Lower leg skin (tissue), 4 donors: ENCODE measurements at regions not wholly inside any gene's neighbourhood (a gene's known extent, or its start where the extent isn't known, plus 50 kb on each side); places are given as distances from the start of the nearest gene placed in this dataset.

Source experiments
- DNase-seq, 2 donors: peaks; one replicate each; pipeline ENCODE4 v3.0.0-alpha.2; 2019; ENCODE audit warnings: low spot score in 2 of 2
- H3K4me3 ChIP-seq: fragments of 200-600 bp; sonication (generic); 2 replicates; pipeline ENCODE4 v1.5.1; 2017; ENCODE audit warnings: mild to moderate bottlenecking, low read depth; ENCODE audit not compliant: poor library complexity, severe bottlenecking
- POLR2A ChIP-seq, 2 donors: fragments of 450-650 bp; IDR thresholded peaks; one replicate each; pipeline ENCODE4 v1.6.1; 2016 to 2017; ENCODE audit warnings: antibody characterized with exemption in 2 of 2, mild to moderate bottlenecking in 1 of 2, moderate library complexity in 1 of 2
- WGBS, 2 donors: methylation state at CpG; one replicate each; pipeline ENCODE4 v1.1.5; 2018; 5-methylcytosine and 5-hydroxymethylcytosine counted together
- intact Hi-C: fragments of 100-400 bp; cut with DNase I; formaldehyde crosslinking; loops from one replicate; pipeline ENCODE4 v1.15.0; 2023; ENCODE audit warnings: low total_unique reads
- TF ChIP-seq, protein P1 (sequence below), 3 donors: fragments of 450-650 bp; IDR thresholded peaks; one replicate each; pipeline ENCODE4 v1.5.1; 2016; ENCODE audit warnings: antibody characterized with exemption in 3 of 3, mild to moderate bottlenecking in 3 of 3, moderate library complexity in 2 of 3

DNA sequence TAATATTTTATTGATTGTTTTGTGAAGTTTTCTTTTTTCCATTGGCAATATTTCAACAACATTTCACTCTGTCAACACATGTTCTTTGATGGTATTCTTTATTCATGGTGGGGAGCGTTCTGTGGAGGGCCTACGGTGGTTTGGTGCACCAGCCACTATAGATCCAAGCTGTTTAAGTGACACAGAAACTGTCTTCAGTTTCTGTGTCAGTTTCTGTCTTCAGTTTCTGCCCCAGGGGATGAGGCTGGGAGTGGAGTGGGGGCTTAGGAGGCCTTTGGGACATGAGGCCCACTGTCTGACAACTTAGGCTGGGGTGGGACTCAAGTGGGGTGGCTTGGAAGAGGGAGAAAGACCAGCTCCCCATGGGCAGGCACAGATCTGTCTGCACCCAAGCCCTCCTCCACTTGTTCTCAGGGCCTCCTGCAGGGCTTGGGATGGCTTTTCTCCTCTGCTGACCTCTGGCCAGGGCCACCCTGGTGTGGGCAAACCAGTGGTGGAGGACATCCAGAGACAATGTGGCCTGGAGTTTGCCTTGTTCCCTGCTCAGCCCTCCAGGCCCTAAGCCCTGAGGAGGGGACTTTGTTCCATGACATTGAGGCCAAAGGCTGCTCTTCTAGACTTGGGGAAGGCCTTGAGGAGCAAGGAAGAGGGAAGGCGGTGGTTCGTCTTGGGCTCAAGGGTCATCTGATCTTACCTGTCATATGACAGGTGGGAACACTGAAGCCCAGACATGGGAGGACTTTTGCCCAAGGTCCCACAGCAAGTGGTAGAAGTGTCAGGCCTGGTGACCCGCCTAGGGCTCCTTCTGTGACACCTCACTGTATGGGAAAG, 60.3 kb upstream of the SMAD6 start:
- intact Hi-C loops, result no loop called here
- H3K4me3 ChIP-seq, result no peak overlapping the region
- WGBS, 2 donors, result 95 to 97% methylated on average over 5 of the region's 5 CpGs
- DNase-seq, result no peak
- TF ChIP-seq, protein P1, sequence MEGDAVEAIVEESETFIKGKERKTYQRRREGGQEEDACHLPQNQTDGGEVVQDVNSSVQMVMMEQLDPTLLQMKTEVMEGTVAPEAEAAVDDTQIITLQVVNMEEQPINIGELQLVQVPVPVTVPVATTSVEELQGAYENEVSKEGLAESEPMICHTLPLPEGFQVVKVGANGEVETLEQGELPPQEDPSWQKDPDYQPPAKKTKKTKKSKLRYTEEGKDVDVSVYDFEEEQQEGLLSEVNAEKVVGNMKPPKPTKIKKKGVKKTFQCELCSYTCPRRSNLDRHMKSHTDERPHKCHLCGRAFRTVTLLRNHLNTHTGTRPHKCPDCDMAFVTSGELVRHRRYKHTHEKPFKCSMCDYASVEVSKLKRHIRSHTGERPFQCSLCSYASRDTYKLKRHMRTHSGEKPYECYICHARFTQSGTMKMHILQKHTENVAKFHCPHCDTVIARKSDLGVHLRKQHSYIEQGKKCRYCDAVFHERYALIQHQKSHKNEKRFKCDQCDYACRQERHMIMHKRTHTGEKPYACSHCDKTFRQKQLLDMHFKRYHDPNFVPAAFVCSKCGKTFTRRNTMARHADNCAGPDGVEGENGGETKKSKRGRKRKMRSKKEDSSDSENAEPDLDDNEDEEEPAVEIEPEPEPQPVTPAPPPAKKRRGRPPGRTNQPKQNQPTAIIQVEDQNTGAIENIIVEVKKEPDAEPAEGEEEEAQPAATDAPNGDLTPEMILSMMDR (IDR thresholded peaks at IDR 0.05), result no peak
- TF ChIP-seq POLR2A (IDR thresholded peaks at IDR 0.05), result no peak

DNA sequence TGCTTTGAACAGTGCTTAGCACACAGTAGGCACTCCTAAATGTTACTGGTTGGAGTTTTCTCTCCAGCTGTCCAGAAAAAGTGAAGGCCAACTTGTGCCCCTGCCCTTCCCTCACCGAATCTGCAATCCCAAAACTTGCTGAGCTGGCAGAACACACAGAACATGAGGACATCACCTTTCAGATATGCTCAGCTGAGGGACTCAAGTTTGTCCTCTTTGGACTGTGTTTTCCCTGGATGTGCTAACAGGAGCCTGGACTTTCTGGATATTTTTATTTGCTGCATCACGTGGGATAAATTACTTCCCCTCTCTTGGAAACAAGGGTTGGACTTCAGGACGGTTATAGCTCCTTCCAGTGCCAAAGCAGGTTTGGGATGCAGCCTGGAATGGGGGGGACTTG, 59.5 kb upstream of the SMAD6 start:
- WGBS, 2 donors, result 42 to 50% methylated on average over 3 of the region's 3 CpGs
- intact Hi-C loops, result no loop called here
- no peak overlapping the region for H3K4me3 ChIP-seq
- no peak for DNase-seq
- no peak for TF ChIP-seq POLR2A (IDR thresholded peaks at IDR 0.05)

DNA sequence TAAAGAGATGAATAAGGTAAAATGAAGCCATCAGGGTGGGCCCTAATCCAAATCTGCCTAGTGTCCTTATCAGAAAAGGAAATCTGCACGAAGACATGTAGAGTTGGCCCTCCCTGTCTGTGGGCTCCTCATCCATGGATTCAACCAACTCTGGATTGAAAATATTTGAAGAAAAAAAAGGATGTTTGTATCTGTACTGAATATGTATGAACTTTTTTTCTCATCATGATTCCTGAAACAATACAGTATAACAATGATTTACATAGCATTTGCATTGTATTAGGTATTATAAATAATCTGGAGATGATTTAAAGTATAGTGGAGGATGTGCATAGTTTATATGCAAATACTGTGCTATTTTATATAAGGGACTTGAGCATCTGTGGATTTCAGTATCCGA, 59.0 kb upstream of the SMAD6 start:
- no peak for DNase-seq
- TF ChIP-seq POLR2A (IDR thresholded peaks at IDR 0.05), result no peak
- TF ChIP-seq, protein P1 (IDR thresholded peaks at IDR 0.05), result no peak
- intact Hi-C loops, result no loop called here
- no peak overlapping the region for H3K4me3 ChIP-seq
- 47 to 56% methylated on average over 2 of the region's 2 CpGs for WGBS, 2 donors

DNA sequence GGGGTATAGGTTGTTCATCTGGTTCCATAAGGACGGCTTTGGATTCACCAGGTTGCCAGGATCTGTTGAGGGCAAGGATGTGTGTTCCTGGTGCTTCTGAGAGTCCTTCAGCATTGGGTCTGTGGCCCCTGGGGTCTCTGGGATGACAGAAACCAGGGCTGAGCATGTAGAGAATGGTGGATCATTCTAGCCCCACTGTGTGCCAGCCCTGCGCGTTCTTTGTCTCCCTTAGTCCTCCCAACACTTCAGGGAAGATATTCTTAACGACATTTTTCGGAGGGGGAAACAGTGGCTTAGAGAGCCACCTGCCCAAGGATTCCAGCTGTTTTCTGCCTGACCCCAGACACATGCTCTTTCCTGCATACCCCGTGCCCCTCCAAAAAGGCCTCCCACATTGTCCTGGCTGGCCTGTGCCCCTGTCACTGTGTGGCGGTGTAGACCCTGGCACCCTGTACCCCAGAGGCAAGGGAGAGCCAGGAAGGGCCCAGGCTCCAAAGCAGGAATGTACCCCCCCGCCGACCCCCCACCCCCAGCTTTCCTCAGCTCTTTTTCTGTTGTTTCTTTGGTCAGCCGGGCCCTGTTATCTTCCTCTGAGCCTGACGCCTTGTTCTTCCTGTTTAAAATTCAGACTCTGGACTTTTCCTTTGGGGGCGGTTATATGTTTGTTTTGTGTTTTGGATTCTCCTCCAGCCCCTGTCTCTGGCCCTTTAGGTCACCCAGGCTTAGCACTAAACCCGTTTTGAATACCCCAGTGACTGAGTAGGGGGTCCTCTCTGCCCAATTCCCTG, 57.8 kb upstream of the SMAD6 start:
- H3K4me3 ChIP-seq, result no peak overlapping the region
- DNase-seq, result no peak
- intact Hi-C loops, result no loop called here
- TF ChIP-seq, protein P1 (IDR thresholded peaks at IDR 0.05), result no peak
- TF ChIP-seq POLR2A (IDR thresholded peaks at IDR 0.05), result no peak
- 74% methylated on average over 13 of the region's 13 CpGs for WGBS, 2 donors

DNA sequence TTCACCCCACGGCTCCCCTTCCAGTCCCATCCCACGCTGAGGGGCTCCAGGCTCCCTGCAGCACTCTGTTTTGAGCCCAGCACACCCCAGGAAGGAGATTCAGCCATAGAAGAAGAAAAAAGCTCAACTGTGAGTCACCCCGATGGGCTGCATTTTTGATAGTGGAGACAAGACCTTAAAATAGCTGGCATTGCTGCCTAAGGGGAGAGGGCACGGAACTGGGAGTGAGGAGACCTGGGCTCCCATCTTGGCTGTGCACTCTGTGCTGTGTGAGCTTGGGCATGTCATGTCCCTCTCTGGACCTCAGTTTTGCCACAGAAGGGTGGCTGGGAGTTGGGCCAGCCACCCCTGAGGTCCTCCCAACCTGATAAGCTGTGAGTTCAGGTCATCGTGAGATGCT, 57.2 kb upstream of the SMAD6 start:
- DNase-seq, result no peak
- 56 to 65% methylated on average over 5 of the region's 5 CpGs for WGBS, 2 donors
- TF ChIP-seq, protein P1 (IDR thresholded peaks at IDR 0.05), result no peak
- TF ChIP-seq POLR2A (IDR thresholded peaks at IDR 0.05), result no peak
- intact Hi-C loops, result no loop called here
- no peak overlapping the region for H3K4me3 ChIP-seq

DNA sequence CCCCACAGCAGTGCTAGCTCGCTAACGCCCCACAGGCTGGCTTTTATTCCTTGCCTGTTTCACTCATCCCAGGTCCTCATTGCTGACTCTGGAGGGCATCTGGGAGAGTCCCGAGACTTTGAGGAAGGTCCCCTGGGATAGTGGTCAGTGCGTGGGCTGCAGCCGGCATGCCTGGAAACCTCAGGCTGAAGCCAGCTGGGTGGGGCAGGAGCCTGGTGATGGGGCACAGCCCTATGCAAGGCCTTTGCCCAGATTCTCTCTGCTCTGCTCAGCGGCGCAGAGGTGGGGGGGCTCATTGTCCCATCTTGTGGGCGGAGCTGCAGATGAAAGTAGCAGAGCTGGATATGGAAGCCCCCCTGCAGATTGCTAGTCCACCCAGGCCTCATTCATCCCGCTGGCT, 55.7 kb upstream of the SMAD6 start:
- no peak for DNase-seq
- intact Hi-C loops, result no loop called here
- no peak for TF ChIP-seq POLR2A (IDR thresholded peaks at IDR 0.05)
- TF ChIP-seq, protein P1 (IDR thresholded peaks at IDR 0.05), result no peak
- WGBS, 2 donors, result 65 to 70% methylated on average over 9 of the region's 9 CpGs
- H3K4me3 ChIP-seq, result no peak overlapping the region
